CD8-positive, alpha-beta memory T cell (primary cell): ENCODE measurements at regions not wholly inside any gene's neighbourhood (a gene's known extent, or its start where the extent isn't known, plus 50 kb on each side); places are given as distances from the start of the nearest gene placed in this dataset.

Experiments used
- CTCF ChIA-PET: fragments of 350-600 bp; sonication (Branson Sonifier 250); formaldehyde crosslinking; loops from one replicate; lab custom pipeline; 2021; ENCODE audit warnings: antibody characterized with exemption; lab: Charles Lee
- POLR2A ChIA-PET: fragments of 350-600 bp; sonication (Branson Sonifier 250); formaldehyde crosslinking; loops from one replicate; lab custom pipeline; 2021; ENCODE audit warnings: antibody characterized with exemption; lab: Charles Lee
- DNase-seq, 5 donors: peaks; one replicate each; pipeline versions ENCODE4 v3.0.0 to v3.0.0-alpha.2; 2020 to 2022; ENCODE audit warnings: mixed read lengths in 1 of 5
- H3K27ac ChIP-seq: one replicate; pipeline ENCODE4 v1.7.0; 2013; ENCODE audit warnings: low read depth, mild to moderate bottlenecking, low read length, moderate library complexity
- H3K27me3 ChIP-seq: 2 replicates; pipeline ENCODE4 v1.7.0; 2013; ENCODE audit warnings: low read length, mild to moderate bottlenecking; ENCODE audit not compliant: insufficient read depth, poor library complexity, severe bottlenecking
- H3K36me3 ChIP-seq: 2 replicates; pipeline ENCODE4 v1.7.0; 2013; ENCODE audit warnings: mild to moderate bottlenecking, low read length, moderate library complexity; ENCODE audit not compliant: insufficient read depth
- H3K4me1 ChIP-seq: 2 replicates; pipeline ENCODE4 v1.7.0; 2013; ENCODE audit warnings: mild to moderate bottlenecking, low read length, moderate library complexity; ENCODE audit not compliant: insufficient read depth
- H3K4me3 ChIP-seq: 2 replicates; pipeline ENCODE4 v1.7.0; 2013; ENCODE audit warnings: mild to moderate bottlenecking, low read length
- H3K9me3 ChIP-seq: 2 replicates; pipeline ENCODE4 v1.7.0; 2013; ENCODE audit warnings: mild to moderate bottlenecking, low read length
- H3K27ac Mint-ChIP-seq, 8 donors: one replicate each; pipeline ENCODE4 v1.8.0; 2020 to 2021; ENCODE audit warnings: mixed read lengths in 8 of 8, mild to moderate bottlenecking in 6 of 8, inconsistent platforms in 3 of 8, moderate library complexity in 3 of 8
- H3K27me3 Mint-ChIP-seq, 2 donors: one replicate each; pipeline ENCODE4 v1.8.0; 2020 to 2021; ENCODE audit warnings: mixed read lengths in 2 of 2, mild to moderate bottlenecking in 1 of 2, moderate library complexity in 1 of 2
- H3K36me3 Mint-ChIP-seq, 3 donors: one replicate each; pipeline ENCODE4 v1.8.0; 2020 to 2021; ENCODE audit warnings: mixed read lengths in 3 of 3, inconsistent platforms in 1 of 3, mild to moderate bottlenecking in 1 of 3
- H3K4me1 Mint-ChIP-seq, 3 donors: one replicate each; pipeline ENCODE4 v1.8.0; 2020 to 2021; ENCODE audit warnings: mixed read lengths in 3 of 3, inconsistent platforms in 1 of 3, mild to moderate bottlenecking in 1 of 3
- H3K4me3 Mint-ChIP-seq, 7 donors: one replicate each; pipeline ENCODE4 v1.8.0; 2020 to 2021; ENCODE audit warnings: mixed read lengths in 7 of 7, mild to moderate bottlenecking in 6 of 7, moderate library complexity in 4 of 7, inconsistent platforms in 2 of 7
- H3K9me3 Mint-ChIP-seq, 5 donors: one replicate each; pipeline ENCODE4 v1.8.0; 2020 to 2022; ENCODE audit warnings: mixed read lengths in 5 of 5, mild to moderate bottlenecking in 3 of 5, moderate library complexity in 2 of 5, inconsistent platforms in 1 of 5

DNA sequence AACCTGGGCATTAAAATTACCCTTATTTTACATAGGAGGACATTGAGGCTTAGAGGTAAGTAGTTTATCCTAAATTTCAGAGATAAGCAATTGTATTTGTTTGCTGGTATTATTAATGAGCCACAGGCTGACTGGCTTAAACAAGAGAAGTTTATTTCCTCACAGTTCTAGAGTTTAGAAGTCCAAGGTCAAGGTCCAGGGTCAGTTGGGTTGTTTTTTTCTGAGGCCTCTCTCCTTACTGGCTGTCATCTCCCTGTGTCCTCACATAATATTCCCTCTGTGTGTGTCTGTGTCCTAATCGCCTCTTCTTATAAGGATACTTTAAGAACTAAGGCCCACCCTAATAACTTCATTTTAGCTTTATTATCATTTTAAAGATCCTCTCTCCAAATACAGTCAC is 294.9 kb upstream of the ATP5MC3 start:
- Mint-ChIP-seq H3K9me3 (peaks cover 0 to 2% (median 0%) of the 10 kb centered on the region in 5 donors), H3K36me3 (no peaks in the 10 kb centered on the region), H3K4me1 (no peaks in the 10 kb centered on the region), H3K27me3 (no peaks in the 10 kb centered on the region), H3K4me3 (no peak overlapping the region), H3K27ac (no peak overlapping the region)
- H3K27ac ChIP-seq = no peak overlapping the region
- no peaks in the 10 kb centered on the region for H3K9me3 ChIP-seq
- no peaks in the 10 kb centered on the region for H3K36me3 ChIP-seq
- no peak for DNase-seq
- CTCF ChIA-PET = no interaction called here
- POLR2A ChIA-PET = no interaction called here
- no peaks in the 10 kb centered on the region for H3K4me1 ChIP-seq
- no peak overlapping the region for H3K4me3 ChIP-seq
- no peaks in the 10 kb centered on the region for H3K27me3 ChIP-seq

DNA sequence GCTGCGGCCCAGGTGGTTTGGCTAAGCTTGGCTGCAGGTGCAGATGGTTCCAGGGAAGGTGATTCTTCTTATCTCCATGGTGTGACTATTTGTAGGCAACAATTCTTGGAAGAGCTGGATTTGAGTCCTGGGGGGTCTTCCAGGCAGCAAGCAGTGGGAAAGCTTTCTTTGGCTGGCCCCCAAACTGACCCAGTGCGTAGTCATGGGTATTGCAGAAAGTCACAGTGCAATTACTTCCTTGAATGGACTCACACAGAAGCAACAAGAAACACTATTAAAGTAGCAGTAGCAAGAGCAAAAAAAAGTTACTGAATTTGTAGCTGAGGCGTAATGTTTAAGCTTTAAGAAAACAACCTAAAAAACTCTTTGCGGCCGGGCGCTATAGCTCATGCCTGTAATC is 293.6 kb upstream of the ATP5MC3 start:
- POLR2A ChIA-PET = no interaction called here
- Mint-ChIP-seq H3K36me3 (no peaks in the 10 kb centered on the region), H3K4me3 (no peak overlapping the region)

DNA sequence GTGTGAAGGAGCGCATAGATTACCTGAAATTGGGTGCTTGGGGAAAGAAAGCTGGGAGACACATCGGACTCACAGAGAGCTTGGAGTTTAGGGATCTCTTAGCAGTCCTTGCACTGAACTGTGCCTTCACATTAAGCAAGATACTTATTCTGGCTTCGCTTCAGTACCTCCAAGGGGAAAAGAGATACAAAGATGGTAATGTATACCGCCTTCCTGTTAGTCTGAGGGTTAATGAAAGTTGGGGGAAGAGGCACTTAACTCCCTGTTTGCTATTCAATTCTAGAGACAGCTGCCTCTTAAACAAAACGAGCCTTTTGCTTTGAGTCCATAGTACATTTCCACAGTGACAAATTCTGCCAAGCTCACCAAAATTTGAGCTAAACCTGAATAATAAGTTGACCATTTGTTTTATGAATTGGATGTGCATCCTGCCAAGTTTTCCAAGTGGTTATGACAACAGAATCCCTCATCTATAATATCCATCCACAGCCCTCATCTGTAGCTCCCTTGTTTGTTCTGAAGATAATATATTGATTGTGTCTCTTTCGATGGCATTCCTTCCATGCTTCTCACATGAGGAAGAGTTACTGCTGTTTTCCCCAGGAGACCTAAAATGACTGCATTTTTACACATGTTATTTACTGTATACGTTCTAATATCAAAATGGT is 287.1 kb upstream of the ATP5MC3 start:
- no peaks in the 10 kb centered on the region for H3K27me3 Mint-ChIP-seq
- CTCF ChIA-PET = no interaction called here

More for the DNA sequence above, 293.6 kb upstream of the ATP5MC3 start:
- Histone ChIP-seq H3K9me3 (no peaks in the 10 kb centered on the region), H3K36me3 (no peaks in the 10 kb centered on the region), H3K27me3 (no peaks in the 10 kb centered on the region), H3K4me1 (no peaks in the 10 kb centered on the region), H3K4me3 (no peak overlapping the region), H3K27ac (no peak overlapping the region)
- no peak for DNase-seq
- Mint-ChIP-seq H3K9me3 (peaks cover 0 to 2% (median 0%) of the 10 kb centered on the region in 5 donors), H3K27ac (no peak overlapping the region), H3K4me1 (no peaks in the 10 kb centered on the region), H3K27me3 (no peaks in the 10 kb centered on the region)
- CTCF ChIA-PET = no interaction called here

DNA sequence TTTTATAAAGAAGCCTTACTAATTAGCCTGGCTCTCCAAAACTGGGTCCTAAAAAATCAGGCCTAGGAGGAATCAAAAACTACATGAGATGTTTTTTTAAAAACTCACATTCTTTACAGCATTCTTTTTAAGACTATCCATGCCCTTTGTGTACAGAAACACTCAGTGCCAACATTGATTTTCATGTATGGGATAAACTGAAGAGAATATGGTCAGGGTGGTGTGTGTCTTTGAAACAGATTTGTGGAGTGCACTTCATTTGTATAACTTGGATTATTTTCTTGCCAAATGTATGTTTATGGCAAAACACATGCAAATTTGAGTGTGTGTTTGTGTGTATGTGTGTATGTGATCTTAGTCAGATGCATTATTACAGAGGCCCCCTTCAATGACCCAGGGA is 283.6 kb upstream of the ATP5MC3 start:
- H3K27ac Mint-ChIP-seq = no peak overlapping the region
- H3K4me1 Mint-ChIP-seq = no peaks in the 10 kb centered on the region
- no peaks in the 10 kb centered on the region for H3K36me3 Mint-ChIP-seq
- ChIA-PET POLR2A (no interaction called here), CTCF (no interaction called here)
- H3K9me3 ChIP-seq = no peaks in the 10 kb centered on the region
- no peaks in the 10 kb centered on the region for H3K4me1 ChIP-seq
- H3K27me3 Mint-ChIP-seq = peaks cover 0 to 5% of the 10 kb centered on the region in 2 donors
- no peak overlapping the region for H3K4me3 Mint-ChIP-seq
- no peak overlapping the region for H3K4me3 ChIP-seq
- no peaks in the 10 kb centered on the region for H3K36me3 ChIP-seq
- no peak for DNase-seq
- no peaks in the 10 kb centered on the region for H3K27me3 ChIP-seq
- no peak overlapping the region for H3K27ac ChIP-seq
- H3K9me3 Mint-ChIP-seq = peaks cover 0 to 4% (median 0%) of the 10 kb centered on the region in 5 donors

More for the DNA sequence above, 287.1 kb upstream of the ATP5MC3 start:
- H3K27ac Mint-ChIP-seq = no peak overlapping the region
- no peak overlapping the region for H3K4me3 Mint-ChIP-seq
- H3K36me3 Mint-ChIP-seq = no peaks in the 10 kb centered on the region
- H3K4me1 Mint-ChIP-seq = no peaks in the 10 kb centered on the region
- Histone ChIP-seq H3K9me3 (no peaks in the 10 kb centered on the region), H3K4me1 (no peaks in the 10 kb centered on the region), H3K4me3 (no peak overlapping the region), H3K27ac (no peak overlapping the region), H3K36me3 (no peaks in the 10 kb centered on the region), H3K27me3 (no peaks in the 10 kb centered on the region)
- H3K9me3 Mint-ChIP-seq = peaks cover 0 to 2% (median 0%) of the 10 kb centered on the region in 5 donors
- POLR2A ChIA-PET = no interaction called here
- DNase-seq = no peak

DNA sequence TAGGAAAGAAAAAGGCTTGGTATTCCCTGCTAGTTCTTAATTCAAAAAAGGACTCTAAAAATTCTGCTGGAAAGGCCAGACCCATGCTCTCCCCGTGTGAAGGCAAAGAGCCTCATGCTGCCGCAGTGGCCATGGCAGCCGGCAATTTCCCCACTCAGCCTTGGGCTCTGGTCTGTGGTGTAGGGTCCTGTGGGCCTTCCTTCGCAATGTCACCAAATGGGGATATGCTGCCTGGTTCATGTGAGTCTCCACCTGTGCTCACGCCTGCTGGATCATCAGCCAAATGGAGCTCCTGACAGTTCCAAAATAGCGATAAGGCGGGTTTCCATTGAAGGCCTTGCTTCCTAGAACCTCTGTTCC is 282.8 kb upstream of the ATP5MC3 start:
- ChIA-PET CTCF (no interaction called here), POLR2A (no interaction called here)
- DNase-seq = no peak
- no peaks in the 10 kb centered on the region for H3K27me3 ChIP-seq
- Mint-ChIP-seq H3K27me3 (peaks cover 0 to 5% of the 10 kb centered on the region in 2 donors), H3K27ac (no peak overlapping the region), H3K4me1 (no peaks in the 10 kb centered on the region), H3K9me3 (peaks cover 0 to 4% (median 3%) of the 10 kb centered on the region in 5 donors), H3K4me3 (no peak overlapping the region), H3K36me3 (no peaks in the 10 kb centered on the region)
- H3K4me3 ChIP-seq = no peak overlapping the region
- H3K27ac ChIP-seq = no peak overlapping the region
- H3K9me3 ChIP-seq = no peaks in the 10 kb centered on the region
- H3K4me1 ChIP-seq = no peaks in the 10 kb centered on the region
- H3K36me3 ChIP-seq = no peaks in the 10 kb centered on the region

DNA sequence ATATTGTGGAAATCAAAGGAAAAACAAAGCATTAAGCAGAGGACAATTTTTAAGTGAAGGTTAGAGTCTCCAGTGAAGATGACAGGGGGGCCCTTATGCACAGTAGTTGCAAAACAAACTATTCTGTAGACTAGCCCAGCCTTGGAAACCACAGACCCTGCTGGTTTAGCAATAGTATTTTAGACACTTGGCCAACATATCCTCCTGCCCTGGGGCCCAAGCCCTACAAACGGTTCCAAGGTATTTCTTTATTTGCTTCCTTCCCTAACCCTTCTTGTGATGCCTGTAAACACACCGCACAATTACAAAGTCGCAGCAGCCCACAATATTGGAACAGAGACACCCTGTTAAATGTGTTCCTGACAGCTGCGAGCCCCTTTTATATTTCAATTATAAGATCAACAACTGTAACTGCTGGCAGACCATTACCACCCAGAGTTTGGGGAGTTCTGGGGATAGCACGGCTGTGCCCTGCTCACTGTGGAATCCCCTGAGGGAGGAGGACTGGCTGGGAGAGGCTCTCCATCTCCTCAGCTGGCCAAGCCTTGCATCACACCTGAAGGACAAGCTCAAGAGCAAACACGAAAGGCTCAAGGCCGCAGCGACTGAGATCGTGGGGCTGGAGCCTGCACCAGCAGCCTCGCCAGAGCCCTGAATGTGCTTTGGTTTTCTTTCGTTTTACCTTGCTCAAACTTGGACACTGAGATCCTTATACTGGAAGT is 282.2 kb upstream of the ATP5MC3 start:
- CTCF ChIA-PET = no interaction called here
- Histone ChIP-seq H3K27me3 (no peaks in the 10 kb centered on the region), H3K4me1 (no peaks in the 10 kb centered on the region), H3K27ac (no peak overlapping the region), H3K4me3 (no peak overlapping the region), H3K9me3 (no peaks in the 10 kb centered on the region), H3K36me3 (no peaks in the 10 kb centered on the region)
- Mint-ChIP-seq H3K36me3 (no peaks in the 10 kb centered on the region), H3K27ac (no peak overlapping the region), H3K4me1 (no peaks in the 10 kb centered on the region), H3K4me3 (no peak overlapping the region), H3K27me3 (peaks cover 0 to 5% of the 10 kb centered on the region in 2 donors), H3K9me3 (peaks cover 0 to 4% (median 3%) of the 10 kb centered on the region in 5 donors)
- POLR2A ChIA-PET = no interaction called here
- DNase-seq = no peak

DNA sequence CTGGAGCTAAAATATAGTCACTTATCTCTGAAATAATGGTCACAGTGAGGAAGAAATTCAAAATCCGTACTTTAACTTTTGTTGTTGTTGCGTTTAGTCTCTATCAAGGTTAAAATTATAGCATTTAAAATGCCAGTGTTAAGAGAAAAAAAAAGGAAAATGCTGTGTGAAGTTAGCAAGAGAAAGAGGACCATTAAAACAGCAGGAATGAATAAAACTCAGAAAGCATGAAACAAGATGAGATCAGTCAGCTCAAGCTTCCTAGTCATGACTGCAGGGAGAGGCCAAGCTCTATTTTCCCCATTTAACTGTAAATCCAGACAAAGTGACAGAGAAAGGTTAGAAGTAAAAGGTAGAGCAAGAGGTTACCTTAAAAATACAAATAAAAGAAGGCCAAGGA is 281.7 kb upstream of the ATP5MC3 start:
- Histone ChIP-seq H3K27ac (no peak overlapping the region), H3K4me3 (no peak overlapping the region), H3K36me3 (no peaks in the 10 kb centered on the region), H3K4me1 (no peaks in the 10 kb centered on the region), H3K27me3 (no peaks in the 10 kb centered on the region), H3K9me3 (no peaks in the 10 kb centered on the region)
- H3K4me3 Mint-ChIP-seq = no peak overlapping the region
- H3K27me3 Mint-ChIP-seq = peaks cover 0 to 5% of the 10 kb centered on the region in 2 donors
- H3K27ac Mint-ChIP-seq = no peak overlapping the region
- no peaks in the 10 kb centered on the region for H3K36me3 Mint-ChIP-seq
- no peak for DNase-seq
- H3K9me3 Mint-ChIP-seq = peaks cover 0 to 4% (median 3%) of the 10 kb centered on the region in 5 donors
- no peaks in the 10 kb centered on the region for H3K4me1 Mint-ChIP-seq
- ChIA-PET POLR2A (no interaction called here), CTCF (no interaction called here)

DNA sequence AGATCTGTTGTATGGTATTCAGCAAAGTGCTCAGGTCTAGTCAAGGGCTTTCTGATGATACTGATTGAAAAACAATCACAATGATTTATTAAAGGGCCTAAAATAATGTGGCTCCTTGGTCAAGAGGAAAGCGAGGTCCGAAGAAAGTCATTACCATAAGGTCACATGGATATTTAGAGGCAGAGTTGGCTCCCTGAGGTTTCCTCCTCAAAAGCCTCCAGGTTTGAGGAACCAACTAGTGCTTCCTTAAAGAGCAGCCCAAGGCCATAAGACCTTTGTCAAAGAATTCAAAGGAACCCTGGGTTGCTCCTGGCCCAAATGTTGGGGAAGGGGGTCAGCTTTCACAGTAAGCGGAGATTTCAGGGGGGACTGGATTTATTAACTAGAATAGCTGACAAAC is 280.7 kb upstream of the ATP5MC3 start:
- Mint-ChIP-seq H3K36me3 (no peaks in the 10 kb centered on the region), H3K4me1 (no peaks in the 10 kb centered on the region), H3K27me3 (peaks cover 5% of the 10 kb centered on the region in 2 donors), H3K4me3 (no peak overlapping the region), H3K27ac (no peak overlapping the region), H3K9me3 (peaks cover 0 to 4% (median 3%) of the 10 kb centered on the region in 5 donors)
- no peaks in the 10 kb centered on the region for H3K4me1 ChIP-seq
- no peak overlapping the region for H3K27ac ChIP-seq
- no peaks in the 10 kb centered on the region for H3K27me3 ChIP-seq
- DNase-seq = no peak
- H3K36me3 ChIP-seq = no peaks in the 10 kb centered on the region
- no peak overlapping the region for H3K4me3 ChIP-seq
- no peaks in the 10 kb centered on the region for H3K9me3 ChIP-seq
- CTCF ChIA-PET = no interaction called here
- POLR2A ChIA-PET = no interaction called here
